Caco-2 (cell line): ENCODE measurements at regions not wholly inside any gene's neighbourhood (a gene's known extent, or its start where the extent isn't known, plus 50 kb on each side); places are given as distances from the start of the nearest gene placed in this dataset.

Experiments
- BruUV-seq: library from RNA; stranded (reverse); fragments of 400-500 nt; replicated peaks from 2 replicates; lab custom pipeline; 2021; lab: Mats Ljungman, UMichigan
- CTCF ChIA-PET: fragments of 300-600 bp; sonication (Branson Sonifier 250); formaldehyde crosslinking; loops from one replicate; lab custom pipeline; 2022; ENCODE audit warnings: antibody characterized with exemption; lab: Charles Lee
- POLR2A ChIA-PET: fragments of 300-600 bp; sonication (Branson Sonifier 250); formaldehyde crosslinking; loops from one replicate; lab custom pipeline; 2022; ENCODE audit warnings: antibody characterized with exemption; lab: Charles Lee
- DNase-seq, 2 experiments: peaks; one replicate each; pipeline versions ENCODE4 v3.0.0 to v3.0.0-alpha.2; 2020 to 2022
- H3K27me3 ChIP-seq: replicated peaks from 2 replicates; pipeline ENCODE4 v1.6.0; 2011; ENCODE audit warnings: low read length; ENCODE audit not compliant: control insufficient read depth, insufficient read depth
- H3K36me3 ChIP-seq: 2 replicates; pipeline ENCODE4 v1.5.1; 2011; ENCODE audit warnings: low read length; ENCODE audit not compliant: control insufficient read depth, insufficient read depth
- H3K4me1 ChIP-seq: fragments of 250-450 bp; sonication (Bioruptor Pico); 2 replicates; pipeline ENCODE4 v1.5.1; 2020; ENCODE audit warnings: mild to moderate bottlenecking
- H3K4me3 ChIP-seq: 2 replicates; pipeline ENCODE4 v1.5.1; 2011; ENCODE audit warnings: low read depth, mild to moderate bottlenecking, control low read depth, low read length
- H3K9me3 ChIP-seq: fragments of 250-450 bp; sonication (Bioruptor Pico); 2 replicates; pipeline ENCODE4 v1.5.1; 2020; ENCODE audit warnings: mild to moderate bottlenecking, moderate library complexity
- H3K27ac Mint-ChIP-seq: one replicate; pipeline ENCODE4 v1.8.0; 2022; ENCODE audit warnings: mixed read lengths; ENCODE audit not compliant: unreplicated experiment
- H3K27me3 Mint-ChIP-seq: one replicate; pipeline ENCODE4 v1.8.0; 2022; ENCODE audit warnings: mixed read lengths; ENCODE audit not compliant: insufficient read depth, unreplicated experiment
- H3K36me3 Mint-ChIP-seq: one replicate; pipeline ENCODE4 v1.8.0; 2022; ENCODE audit warnings: mild to moderate bottlenecking, mixed read lengths; ENCODE audit not compliant: insufficient read depth, unreplicated experiment
- H3K4me1 Mint-ChIP-seq: one replicate; pipeline ENCODE4 v1.8.0; 2022; ENCODE audit warnings: low read depth, mixed read lengths; ENCODE audit not compliant: unreplicated experiment
- H3K4me3 Mint-ChIP-seq: one replicate; pipeline ENCODE4 v1.8.0; 2022; ENCODE audit warnings: mild to moderate bottlenecking, moderate library complexity, mixed read lengths; ENCODE audit not compliant: unreplicated experiment
- H3K9me3 Mint-ChIP-seq: one replicate; pipeline ENCODE4 v1.8.0; 2022; ENCODE audit warnings: mixed read lengths; ENCODE audit not compliant: unreplicated experiment
- intact Hi-C: fragments of 100-400 bp; cut with micrococcal nuclease; formaldehyde crosslinking; loops from one replicate; pipeline ENCODE4 v1.10.0; 2022; ENCODE audit not compliant: unreplicated experiment
- TF ChIP-seq, protein P1 (sequence below), 2 experiments: fragments of 200-600 bp in 1 of 2; IDR thresholded peaks; 1 replicate in 1 of 2; 2 replicates in 1 of 2; pipeline versions ENCODE4 v1.5.1 to v1.8.0; 2011 to 2022; ENCODE audit warnings: antibody characterized with exemption in 1 of 2, control low read depth in 1 of 2, inconsistent platforms in 1 of 2, low read depth in 1 of 2, low read length in 1 of 2, mild to moderate bottlenecking in 1 of 2, moderate library complexity in 1 of 2; ENCODE audit not compliant: insufficient read depth in 1 of 2, severe bottlenecking in 1 of 2, unreplicated experiment in 1 of 2

DNA sequence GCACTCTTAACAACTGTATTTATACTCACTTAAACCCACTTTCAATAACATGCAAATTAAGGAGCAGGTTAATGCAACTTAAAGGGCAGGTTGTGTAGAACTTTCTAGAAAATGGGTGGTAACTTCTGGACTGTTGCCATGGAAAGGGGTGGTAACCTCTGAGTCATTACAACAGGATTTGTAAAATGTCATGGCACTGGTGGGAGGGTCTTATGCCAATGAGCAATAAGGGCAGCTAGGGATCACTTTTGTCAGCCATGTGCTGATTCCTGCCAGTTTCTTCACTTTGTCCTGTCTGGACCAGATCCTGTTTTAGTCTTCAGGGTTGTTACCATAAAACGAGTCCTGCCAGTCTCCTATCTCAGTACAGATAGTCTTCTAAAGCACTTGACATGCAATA is 560.5 kb upstream of the PTCHD4 start:
- intact Hi-C loops, result no loop called here
- Histone ChIP-seq H3K9me3 (no peaks in the 10 kb centered on the region), H3K4me1 (no peaks in the 10 kb centered on the region), H3K36me3 (no peaks in the 10 kb centered on the region), H3K4me3 (no peak overlapping the region), H3K27me3 (no peaks in the 10 kb centered on the region)
- H3K36me3 Mint-ChIP-seq, result no peaks in the 10 kb centered on the region
- no peak for DNase-seq
- H3K9me3 Mint-ChIP-seq, result no peaks in the 10 kb centered on the region
- CTCF ChIA-PET, result no interaction called here
- no peaks in the 10 kb centered on the region for H3K27me3 Mint-ChIP-seq
- no peak overlapping the region for H3K4me3 Mint-ChIP-seq
- POLR2A ChIA-PET, result no interaction called here
- H3K4me1 Mint-ChIP-seq, result no peaks in the 10 kb centered on the region
- no TSS peak for BruUV-seq
- TF ChIP-seq, protein P1, sequence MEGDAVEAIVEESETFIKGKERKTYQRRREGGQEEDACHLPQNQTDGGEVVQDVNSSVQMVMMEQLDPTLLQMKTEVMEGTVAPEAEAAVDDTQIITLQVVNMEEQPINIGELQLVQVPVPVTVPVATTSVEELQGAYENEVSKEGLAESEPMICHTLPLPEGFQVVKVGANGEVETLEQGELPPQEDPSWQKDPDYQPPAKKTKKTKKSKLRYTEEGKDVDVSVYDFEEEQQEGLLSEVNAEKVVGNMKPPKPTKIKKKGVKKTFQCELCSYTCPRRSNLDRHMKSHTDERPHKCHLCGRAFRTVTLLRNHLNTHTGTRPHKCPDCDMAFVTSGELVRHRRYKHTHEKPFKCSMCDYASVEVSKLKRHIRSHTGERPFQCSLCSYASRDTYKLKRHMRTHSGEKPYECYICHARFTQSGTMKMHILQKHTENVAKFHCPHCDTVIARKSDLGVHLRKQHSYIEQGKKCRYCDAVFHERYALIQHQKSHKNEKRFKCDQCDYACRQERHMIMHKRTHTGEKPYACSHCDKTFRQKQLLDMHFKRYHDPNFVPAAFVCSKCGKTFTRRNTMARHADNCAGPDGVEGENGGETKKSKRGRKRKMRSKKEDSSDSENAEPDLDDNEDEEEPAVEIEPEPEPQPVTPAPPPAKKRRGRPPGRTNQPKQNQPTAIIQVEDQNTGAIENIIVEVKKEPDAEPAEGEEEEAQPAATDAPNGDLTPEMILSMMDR (IDR thresholded peaks at IDR 0.05; ENCODE audit: insufficient read depth in 1 of 2, low read depth in 1 of 2, low read length in 1 of 2, severe bottlenecking in 1 of 2, unreplicated experiment in 1 of 2), result no peak
- no peak overlapping the region for H3K27ac Mint-ChIP-seq

DNA sequence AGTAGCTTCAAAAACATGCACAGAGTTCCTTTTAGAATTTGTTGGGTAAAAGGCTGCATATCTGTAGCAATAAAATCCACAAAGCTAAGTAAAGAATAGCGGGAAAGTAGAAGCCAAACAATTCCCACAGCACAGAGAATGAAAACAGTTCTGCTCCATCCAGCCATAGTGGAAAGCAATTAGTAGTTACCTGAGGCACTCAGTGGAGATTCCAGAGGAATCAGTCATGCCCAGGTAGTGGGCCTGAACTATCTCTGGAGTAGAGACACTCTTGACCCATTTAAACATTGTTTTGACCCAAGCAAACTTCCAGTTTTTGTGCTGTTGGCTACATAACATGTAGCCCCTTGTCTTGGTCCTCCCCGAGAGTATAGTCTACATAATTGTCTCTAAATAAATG is 559.5 kb upstream of the PTCHD4 start:
- no peaks in the 10 kb centered on the region for H3K27me3 Mint-ChIP-seq
- no peaks in the 10 kb centered on the region for H3K27me3 ChIP-seq
- BruUV-seq, result no TSS peak
- no peak overlapping the region for H3K4me3 Mint-ChIP-seq
- no peak overlapping the region for H3K27ac Mint-ChIP-seq
- no peaks in the 10 kb centered on the region for H3K9me3 Mint-ChIP-seq
- TF ChIP-seq, protein P1 (IDR thresholded peaks at IDR 0.05; ENCODE audit: insufficient read depth in 1 of 2, low read depth in 1 of 2, low read length in 1 of 2, severe bottlenecking in 1 of 2, unreplicated experiment in 1 of 2), result no peak
- H3K4me3 ChIP-seq, result no peak overlapping the region
- no peaks in the 10 kb centered on the region for H3K4me1 ChIP-seq
- H3K4me1 Mint-ChIP-seq, result no peaks in the 10 kb centered on the region
- ChIA-PET POLR2A (no interaction called here), CTCF (no interaction called here)
- intact Hi-C loops, result no loop called here
- no peaks in the 10 kb centered on the region for H3K9me3 ChIP-seq
- DNase-seq, result no peak
- no peaks in the 10 kb centered on the region for H3K36me3 Mint-ChIP-seq
- no peaks in the 10 kb centered on the region for H3K36me3 ChIP-seq

DNA sequence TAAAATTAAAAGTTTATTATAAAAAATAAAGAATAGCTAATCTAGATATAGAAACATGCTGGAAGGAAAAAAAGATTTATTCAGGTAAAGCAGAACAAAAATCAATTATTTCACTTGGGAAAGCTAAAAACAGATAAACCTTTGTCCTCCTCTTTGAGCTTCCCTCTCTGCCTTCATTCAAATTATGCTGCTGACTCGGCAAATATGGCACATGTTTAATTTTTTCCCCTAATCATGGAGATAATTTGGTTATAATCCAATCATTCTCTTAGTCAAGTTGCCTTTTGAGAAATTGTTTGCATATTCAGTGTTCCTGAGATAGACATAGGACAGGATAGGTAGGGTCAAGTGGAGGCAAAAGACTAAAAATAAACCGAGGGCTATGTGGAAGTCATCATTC is 556.8 kb upstream of the PTCHD4 start:
- no peaks in the 10 kb centered on the region for H3K9me3 Mint-ChIP-seq
- H3K4me3 Mint-ChIP-seq, result no peak overlapping the region
- Histone ChIP-seq H3K9me3 (no peaks in the 10 kb centered on the region), H3K27me3 (no peaks in the 10 kb centered on the region), H3K4me3 (no peak overlapping the region), H3K36me3 (no peaks in the 10 kb centered on the region), H3K4me1 (no peaks in the 10 kb centered on the region)
- H3K27me3 Mint-ChIP-seq, result peaks cover 3% of the 10 kb centered on the region
- H3K27ac Mint-ChIP-seq, result no peak overlapping the region
- ChIA-PET CTCF (no interaction called here), POLR2A (no interaction called here)
- BruUV-seq, result no TSS peak
- no peak for DNase-seq
- intact Hi-C loops, result no loop called here
- TF ChIP-seq, protein P1 (IDR thresholded peaks at IDR 0.05; ENCODE audit: insufficient read depth in 1 of 2, low read depth in 1 of 2, low read length in 1 of 2, severe bottlenecking in 1 of 2, unreplicated experiment in 1 of 2), result no peak
- H3K4me1 Mint-ChIP-seq, result no peaks in the 10 kb centered on the region
- H3K36me3 Mint-ChIP-seq, result no peaks in the 10 kb centered on the region
